ENCODE measurements at regions not wholly inside any gene's neighbourhood (a gene's known extent, or its start where the extent isn't known, plus 50 kb on each side); places are given as distances from the start of the nearest gene placed in this dataset.
"Not testable (repeated sequence)": the region's sequence is repeated elsewhere in the genome, so short reads cannot be mapped to it uniquely, and the experiment has no call there.

DNA sequence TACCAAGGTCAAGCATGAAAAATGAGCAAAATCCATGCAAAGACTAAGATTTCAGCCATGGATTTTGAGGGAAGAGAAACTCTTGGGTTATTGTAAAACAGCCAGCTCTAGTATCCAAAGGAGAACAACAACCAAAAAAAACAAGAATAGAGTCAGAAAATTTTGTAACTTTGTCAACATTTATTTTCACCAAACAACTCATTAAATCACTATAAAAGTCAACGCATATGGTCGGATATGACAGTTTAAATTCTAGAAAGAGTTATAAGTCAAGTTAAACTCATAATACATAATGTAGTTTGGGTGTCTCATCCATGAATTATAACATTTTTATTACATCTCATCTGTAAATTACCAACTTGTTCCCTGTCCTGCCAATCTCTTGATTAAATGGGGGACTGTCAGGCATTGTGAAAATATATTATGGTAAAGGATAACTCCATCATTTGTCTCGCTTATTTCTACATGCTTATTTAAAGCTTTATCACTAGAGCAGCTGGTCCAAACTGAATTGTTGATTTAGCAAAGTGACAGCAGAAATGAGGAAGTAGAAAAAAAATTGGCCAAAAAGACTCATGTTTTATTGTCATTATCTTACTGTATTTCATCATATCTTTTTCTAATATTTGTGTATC, 224.8 kb upstream of the NOCT start:
- DNase-seq: no peak

DNA sequence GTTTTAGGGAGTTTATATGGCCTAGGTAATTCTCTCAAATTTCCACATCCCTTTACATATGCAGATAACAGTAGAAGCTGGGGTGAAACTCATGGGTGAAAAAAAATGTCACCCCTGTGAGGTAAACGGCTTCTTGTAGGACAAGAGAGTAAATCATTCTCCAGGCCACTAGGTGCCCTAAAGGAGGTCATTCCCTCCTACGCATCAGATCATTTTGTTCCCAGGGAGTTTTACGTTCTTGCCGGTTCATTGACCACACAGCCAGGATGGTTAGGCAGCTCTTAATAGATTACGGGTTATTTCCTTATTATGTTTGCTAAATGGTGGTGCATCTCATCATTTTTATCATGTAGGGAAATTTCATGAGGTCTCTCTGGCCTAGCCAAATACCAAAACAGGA, 225.8 kb upstream of the NOCT start:
- no peak for DNase-seq

DNA sequence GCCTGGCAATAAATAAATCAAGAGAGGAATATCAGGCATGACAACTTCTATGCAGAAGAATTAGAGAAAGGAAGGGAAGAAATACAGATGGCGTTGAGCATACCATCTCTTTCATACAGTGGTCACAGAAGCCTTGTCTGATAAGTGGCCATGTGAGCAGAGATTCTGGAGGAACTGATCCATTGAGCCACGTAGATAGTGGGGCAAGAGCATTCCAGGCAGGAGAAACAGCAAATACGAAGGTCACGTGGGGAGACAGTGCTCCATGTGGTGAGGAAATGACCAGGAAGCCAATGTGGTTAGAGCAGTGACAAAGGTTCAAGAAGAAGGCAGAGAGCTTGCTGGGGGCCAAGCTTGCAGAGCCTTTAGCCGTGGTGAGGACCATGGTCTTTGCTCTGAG, 226.7 kb upstream of the NOCT start:
- DNase-seq: no peak

DNA sequence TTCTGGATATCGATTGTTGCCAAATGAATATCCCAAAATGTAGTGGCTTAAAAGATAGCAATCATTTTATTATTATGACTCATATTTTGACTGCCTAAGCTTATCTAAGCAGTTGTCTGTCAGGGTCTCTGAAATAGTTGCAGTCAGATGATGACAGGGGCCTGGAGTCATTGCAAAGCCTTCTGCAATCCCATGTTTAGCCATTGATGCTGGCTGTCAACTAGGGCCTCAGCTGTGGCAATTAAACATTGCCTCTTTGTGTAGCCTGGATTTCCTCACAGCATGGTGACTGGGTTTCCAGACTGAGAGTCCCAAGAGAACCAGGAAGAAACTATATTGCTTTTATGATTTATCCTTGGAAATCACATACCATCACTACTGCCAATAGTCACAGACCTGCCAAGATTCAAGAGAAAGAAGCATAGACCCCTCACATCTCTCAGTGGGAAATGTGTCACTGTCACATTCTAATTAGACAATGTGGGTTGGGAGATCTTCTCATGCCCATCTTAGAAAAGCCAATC, 227.3 kb upstream of the NOCT start:
- DNase-seq: no peak

DNA sequence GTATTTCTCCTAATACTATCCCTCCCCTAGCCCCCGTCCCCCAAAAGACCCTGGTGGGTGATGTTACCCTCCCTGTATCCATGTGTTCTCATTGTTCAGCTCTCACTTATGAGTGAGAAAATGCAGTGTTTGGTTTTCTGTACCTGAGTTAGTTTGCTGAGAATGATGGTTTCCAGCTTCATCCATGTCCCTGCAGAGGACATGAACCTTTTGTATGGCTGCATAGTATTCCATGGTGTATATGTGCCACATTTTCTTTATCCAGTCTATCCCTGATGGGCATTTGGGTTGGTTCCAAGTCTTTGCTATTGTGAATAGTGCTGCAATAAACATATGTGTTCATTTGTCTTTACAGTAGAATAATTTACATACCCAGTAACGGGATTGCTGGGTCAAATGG, 235.8 kb upstream of the NOCT start:
- DNase-seq: not testable (repeated sequence)

DNA sequence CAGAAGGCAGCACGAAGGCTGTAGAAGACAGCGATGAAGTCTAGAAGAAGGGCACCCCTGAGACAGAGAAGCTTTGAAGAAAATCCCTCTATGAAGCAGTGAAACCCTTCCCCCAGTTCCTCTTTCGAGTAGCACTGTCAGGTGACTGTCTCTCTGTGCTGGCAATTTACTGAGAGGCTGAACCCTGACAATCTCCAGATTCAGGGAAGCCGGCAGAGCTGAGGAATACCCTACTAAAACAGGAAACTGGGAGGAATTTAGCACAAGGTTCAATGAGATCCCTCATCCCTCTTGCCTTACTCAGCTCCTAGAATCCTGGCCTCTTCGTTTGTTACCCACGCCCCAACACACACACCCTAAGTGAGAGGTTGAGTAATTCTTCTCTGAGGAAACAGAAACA, 239.7 kb upstream of the NOCT start:
- DNase-seq: no peak

DNA sequence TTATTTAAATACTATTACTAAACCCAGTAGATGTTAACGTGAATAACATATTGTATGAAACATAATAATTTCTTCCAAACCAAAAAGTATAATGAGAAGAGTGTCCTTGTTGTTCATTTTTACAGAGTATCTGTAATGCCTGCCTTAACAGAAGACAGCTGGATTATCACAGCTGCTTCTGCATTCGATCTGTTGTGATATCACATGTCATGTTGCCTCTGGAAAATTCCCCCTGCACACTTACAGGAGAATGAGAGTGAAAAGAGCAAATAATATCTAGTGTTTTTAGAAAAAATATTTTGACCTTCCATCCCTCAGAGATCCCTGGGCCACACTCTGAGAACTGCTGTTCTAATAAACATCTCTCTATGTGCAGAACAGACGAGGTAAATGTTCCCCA, 240.1 kb upstream of the NOCT start:
- no peak for DNase-seq

DNA sequence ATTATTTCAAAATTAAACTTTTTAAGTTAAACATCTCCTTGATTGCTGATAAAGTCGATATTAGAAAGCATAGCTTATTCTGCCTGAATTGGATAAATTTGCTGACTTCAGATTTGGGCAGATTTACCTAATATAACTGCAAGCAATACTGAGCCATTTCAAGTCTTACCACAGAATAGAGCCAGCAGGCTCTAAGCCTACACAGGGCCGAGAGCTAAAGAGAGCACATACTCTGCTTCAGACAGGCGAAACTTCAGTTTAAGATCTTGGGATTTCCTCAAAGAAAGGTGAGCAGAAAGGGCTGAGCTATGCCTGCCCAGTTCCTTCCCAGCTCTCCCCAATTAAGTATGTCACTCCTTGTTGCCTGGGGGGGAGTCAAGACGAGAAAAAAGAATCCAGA, 240.6 kb upstream of the NOCT start:
- no peak for DNase-seq

DNA sequence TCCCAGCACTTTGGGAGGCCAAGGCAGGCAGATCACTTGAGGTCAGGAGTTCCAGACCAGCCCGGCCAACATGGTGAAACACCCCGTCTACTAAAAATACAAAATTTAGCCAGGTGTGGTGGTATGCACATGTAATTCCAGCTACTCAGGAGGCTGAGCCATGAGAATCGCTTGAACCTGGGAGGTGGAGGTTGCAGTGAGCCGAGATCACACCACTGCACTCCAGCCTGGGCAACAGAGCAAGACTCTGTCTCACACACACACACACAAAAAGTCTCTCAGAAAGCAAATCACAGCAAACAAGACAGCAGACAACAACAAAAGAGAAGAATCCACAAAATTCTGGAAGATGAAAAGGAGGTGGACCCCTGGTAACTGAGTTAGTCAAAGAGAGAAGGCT, 241.5 kb upstream of the NOCT start:
- DNase-seq: not testable (repeated sequence)

DNA sequence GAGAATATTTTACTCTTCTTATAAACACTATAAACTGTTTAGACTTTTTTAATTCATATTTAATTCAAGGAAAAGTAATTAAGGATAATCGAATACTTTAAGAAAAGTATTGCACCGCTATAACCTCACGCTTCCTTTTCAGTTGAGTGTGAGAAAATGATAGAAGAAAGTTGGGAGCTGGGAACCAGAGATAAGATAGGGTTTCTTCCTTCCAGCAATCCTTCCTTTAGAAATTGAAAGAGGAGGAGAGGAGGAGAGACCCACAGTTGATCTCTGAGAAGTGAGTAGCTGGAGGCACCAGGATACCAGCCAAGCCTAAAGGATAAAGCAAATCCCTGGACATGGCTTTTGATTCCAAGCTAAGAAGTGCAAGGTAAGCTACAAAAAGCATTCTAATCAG, 242.3 kb upstream of the NOCT start:
- DNase-seq: no peak

DNA sequence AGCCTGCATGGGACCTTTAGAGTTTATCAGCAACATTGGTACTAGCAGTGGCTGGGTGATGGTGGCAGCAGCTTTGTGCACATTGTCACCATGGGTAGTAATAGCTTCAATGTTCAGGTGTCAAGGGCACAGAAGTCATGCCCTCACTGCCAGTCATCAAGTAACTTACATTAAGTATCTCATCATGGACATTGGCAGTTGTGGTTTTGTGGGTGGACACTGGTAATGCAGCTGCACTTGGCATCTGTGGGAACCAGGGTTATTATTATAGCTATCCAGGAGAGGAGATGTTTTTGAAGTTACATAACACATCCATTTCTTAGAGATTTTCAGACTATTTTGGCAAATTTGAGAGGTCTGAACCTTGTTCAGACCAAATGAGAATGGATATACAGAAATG, 243.2 kb upstream of the NOCT start:
- no peak for DNase-seq

DNA sequence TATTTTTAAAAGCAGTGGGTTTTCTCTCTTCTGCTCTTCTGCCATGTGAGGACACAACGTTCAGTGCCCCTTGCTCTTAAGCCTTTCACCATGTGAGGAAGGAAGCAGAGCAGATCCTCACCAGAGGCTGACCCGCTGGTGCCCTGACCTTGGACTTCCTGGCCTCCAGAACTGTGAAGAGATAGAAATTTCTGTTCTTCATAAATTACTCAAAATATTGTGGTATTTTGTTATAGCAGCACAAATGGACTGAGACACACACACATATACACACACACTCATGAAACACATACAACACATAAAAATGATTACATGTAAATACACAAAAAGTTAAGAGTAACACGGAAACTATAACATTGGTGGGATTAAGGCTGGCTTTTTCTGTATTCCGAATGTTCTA, 244.8 kb upstream of the NOCT start:
- no peak for DNase-seq

DNA sequence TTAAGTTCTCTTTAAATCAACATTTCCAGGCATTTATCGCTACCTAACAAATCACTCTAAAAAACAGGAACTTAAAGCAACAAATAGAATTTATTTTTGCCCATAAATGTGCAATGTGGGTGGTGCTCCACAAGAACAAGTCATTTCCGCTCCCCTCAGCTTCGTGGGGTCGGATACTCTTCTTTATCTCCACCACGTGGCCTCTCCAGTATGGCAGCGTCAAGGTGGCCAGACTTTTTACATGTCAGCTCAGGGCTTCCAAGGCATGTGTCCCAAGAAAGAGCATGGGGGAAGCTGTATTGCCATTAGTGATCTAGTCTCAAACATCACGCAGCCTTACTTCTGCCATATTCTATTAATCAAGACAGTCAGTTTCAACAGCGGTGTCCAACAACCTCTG, 249.2 kb upstream of the NOCT start:
- no peak for DNase-seq

DNA sequence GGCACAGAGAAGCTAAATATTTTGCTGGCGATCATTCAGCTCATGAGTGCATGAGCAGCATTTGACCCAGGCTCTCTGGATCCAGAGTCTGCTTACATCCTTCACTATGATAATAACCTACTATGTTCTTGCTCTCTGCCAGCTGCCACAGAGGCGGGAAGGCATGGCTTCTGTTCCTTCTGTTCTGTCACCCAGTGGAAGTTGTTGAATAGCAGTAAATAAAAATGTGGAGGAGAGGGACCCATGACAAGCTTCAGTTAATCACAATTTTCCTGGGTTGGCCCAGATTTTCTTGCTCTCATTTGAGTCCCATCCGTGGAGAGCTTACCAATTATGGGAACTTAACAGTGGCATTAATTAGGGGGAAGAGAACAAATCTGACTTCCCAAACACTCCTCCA, 250.1 kb upstream of the NOCT start:
- no peak for DNase-seq

DNA sequence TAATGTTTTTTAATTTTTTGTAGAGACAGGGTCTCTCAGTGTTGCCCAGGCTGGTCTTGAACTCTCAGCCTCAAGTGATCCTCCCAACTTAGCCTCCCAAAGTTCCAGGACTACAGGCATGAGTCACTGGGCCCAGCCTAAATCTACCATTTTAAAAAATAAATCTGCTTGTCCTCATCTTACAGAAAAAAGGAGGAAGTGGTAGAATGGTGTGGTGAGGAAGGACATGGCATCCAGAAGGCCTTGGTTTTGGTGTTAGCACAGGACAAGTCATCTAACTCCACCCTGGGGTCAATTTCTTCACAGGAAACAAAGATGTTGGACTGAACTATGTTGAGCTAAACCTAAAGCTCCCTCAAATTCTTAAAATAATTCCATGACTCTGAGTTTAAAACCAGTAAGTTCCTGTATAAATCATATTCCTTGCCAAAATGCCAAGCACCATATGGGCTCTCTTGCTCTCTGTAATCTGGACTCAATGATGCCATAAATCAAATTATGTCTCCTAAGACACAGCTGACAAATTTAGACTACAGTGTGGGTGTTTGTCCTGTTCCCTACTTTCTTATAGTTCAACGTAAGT, 253.9 kb upstream of the NOCT start:
- no peak for DNase-seq

DNA sequence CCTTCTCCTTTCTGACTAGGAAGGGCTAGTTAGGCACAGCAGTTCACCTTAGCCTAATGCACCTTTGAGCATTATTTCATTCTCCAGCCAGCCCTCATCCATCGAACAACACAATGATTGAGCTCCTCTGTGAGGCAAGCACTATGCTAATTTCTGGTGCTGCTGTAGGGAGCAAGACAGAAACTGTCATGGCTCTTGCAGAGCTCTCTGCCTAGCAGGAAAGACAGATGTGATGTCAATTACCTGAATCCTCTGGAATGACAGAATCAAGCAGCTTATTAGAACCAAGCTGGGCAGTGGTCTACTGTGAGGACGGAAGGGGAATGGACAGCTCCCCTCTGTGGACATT, 256.1 kb upstream of the NOCT start:
- DNase-seq: no peak

DNA sequence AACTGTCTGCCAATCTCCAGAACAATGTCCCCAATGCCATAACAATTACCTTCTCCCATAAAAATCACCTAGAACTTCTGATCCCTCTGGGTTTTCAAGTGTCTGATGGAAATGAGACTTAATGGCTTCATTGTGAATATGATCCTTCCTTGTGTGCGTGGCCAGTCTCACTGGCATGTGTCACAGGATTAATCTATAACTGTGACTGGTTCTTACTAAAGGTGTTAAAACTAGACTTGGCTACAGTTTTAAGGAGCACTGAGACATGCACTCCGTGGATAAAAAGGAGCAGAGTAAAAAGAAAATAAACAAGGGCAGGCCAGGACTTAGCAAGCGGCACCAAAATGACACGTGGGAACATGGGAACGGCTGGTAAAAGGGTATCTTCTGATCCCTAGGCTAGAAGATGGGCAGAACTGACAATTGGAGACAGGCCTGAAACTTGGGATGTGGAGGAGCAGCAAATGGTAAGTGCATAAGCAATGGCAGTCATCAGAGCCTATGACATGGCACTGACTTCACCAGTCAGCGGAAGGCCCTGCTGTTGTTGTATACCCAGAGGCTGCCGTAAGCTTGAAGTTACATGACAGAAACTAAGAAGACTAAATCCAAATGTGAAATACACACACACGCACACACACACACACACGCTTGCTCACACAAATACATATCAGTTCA, 256.6 kb upstream of the NOCT start:
- DNase-seq: no peak

DNA sequence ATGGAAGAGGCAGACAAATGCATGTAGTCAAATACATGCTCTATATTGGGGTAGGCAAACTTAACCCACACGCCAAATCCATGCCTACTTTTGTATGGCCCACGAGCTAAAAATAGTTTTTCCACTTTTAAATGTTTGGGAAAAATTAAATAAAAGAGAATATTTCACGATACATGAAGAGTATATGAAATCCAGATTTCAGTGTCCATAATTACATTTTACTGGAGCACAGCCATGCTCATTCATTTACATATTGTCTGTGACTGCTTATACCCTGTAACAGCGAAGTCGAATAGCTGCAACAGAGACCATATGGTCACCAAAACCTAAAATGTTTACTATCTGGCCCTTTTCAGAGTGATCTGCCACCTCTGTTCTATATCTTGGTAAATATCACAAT, 257.4 kb upstream of the NOCT start:
- no peak for DNase-seq

DNA sequence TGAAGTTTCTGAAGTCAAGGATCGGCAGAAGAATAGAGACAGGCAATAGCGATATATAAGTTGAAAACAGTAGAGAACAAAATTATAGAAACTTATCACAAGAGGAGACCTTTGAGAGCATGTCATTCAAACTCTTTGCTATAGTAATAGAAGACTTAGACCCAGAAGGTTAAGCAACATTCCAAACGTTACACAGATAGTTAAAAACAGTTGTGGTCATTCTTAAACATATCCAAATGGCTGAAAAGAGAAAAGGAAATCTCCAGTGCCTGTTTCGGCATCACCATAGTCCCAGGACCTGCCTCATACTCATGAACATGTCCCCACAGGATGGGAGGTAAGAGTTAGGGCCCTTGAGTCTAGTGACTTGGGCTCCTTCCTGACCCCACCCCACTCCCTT, 258.1 kb upstream of the NOCT start:
- no peak for DNase-seq

DNA sequence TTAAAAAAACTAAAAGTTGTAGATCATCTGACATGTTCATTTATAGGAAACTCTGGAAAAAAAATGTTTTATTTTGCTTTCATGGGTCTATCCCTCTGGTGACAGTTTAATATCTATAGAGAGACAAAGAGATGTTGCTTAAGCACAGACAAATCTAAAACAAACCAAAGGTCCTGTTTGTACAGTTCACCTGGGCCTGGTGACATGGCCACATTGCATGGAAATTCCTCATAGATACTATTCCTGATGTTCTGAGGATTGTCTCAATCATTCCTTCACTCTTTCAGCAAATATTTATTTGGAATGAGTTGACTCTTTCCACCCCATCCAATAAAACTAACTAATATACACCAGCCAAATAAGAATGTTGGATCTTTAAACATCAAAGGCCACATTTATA, 259.1 kb upstream of the NOCT start:
- no peak for DNase-seq

DNA sequence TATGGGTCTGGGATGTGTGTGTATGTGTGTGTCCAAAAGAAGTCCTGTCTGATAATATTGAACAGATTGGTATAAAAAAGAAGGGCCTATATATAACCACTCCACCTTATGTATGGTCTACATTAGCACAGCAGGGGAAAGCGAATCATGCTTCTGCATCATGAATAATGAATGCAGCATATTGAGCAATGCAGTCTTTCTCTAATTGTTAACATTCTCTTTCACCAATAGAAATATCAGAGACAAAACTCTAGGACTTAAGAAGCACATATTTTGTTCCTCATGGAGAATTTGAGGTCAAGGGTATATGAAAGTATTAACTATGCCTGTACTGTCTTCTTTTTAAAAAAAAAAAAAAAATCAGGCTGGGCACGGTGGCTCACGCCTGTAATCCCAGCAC, 264.3 kb upstream of the NOCT start:
- DNase-seq: no peak

DNA sequence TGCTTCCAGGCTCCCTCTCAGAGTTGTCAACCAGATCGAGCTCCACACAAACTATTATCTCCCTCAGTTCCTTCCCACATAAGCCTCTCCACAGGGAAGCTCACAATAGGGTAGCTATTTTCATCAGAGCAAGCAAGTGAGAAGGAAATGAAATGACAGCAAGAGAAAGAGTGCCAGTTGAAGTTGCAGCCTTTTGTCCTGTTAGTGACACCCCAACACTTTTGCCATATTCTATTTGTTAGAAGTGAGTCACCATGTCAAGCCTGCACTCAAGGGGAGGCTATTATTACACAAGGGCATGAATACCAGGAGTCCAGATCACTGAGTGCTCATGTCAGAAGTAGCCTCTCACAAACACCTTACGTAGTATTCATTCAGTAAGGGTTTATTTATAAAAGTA, 266.3 kb upstream of the NOCT start:
- DNase-seq: no peak

DNA sequence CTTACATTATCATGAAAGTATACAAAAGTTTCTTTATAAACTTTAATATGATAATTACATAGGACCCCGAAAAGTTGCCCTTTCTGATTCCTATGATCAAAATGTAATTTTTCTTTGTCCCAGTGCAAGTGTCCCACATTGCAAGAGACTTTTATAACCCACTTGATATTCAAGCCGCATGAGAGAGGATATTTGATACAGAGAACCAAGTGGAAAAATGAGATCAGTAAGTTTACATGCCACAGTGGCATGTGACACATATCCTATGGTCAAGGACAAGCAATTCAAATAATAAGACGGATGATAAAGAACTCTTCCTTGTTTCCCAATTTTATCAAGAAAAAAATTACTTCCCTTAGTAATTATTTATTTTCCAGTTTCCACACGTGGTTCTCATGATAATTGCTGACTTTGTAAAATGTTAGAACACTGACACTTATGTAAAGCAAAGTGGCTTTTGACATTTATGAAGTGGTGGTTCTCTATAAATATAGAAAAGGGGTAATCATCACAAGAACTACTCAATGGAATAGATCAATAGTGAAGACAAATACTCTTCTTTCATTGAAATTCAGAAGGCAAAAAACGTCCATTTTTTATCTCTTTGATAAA, 273.7 kb upstream of the NOCT start:
- DNase-seq: no peak

All from SIG-M5 (cell line).